GM11168 (cell line): ENCODE measurements at regions not wholly inside any gene's neighbourhood (a gene's known extent, or its start where the extent isn't known, plus 50 kb on each side); places are given as distances from the start of the nearest gene placed in this dataset.
"Not testable (repeated sequence)": the region's sequence is repeated elsewhere in the genome, so short reads cannot be mapped to it uniquely, and the experiment has no call there.

Experiments
- in situ Hi-C: fragments of 300-500 bp; cut with MboI; formaldehyde crosslinking; loops from one replicate; pipeline ENCODE4 v1.12.0; 2022; ENCODE audit warnings: low sequenced_read_pairs; ENCODE audit not compliant: unreplicated experiment

DNA sequence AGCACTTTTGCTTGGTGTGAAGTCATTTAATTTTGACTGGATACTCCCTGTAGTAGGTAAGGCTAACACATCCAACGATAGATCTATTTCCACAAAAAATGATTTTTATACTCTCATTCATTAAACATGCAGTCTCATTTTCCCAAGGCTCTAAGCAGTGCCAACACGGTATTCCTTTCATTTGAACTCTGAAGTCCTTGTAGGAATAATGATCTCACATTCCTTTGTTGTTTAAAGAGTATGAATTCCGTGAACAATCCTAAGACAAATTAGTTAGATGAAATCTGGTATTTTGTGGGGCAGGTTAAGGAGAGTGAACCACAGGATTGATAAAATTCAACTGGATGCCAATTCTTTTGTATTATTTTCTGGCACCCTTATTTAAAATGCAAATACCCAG, 66.6 kb downstream of the LACC1 start:
- in situ Hi-C loops, result no loop called here

DNA sequence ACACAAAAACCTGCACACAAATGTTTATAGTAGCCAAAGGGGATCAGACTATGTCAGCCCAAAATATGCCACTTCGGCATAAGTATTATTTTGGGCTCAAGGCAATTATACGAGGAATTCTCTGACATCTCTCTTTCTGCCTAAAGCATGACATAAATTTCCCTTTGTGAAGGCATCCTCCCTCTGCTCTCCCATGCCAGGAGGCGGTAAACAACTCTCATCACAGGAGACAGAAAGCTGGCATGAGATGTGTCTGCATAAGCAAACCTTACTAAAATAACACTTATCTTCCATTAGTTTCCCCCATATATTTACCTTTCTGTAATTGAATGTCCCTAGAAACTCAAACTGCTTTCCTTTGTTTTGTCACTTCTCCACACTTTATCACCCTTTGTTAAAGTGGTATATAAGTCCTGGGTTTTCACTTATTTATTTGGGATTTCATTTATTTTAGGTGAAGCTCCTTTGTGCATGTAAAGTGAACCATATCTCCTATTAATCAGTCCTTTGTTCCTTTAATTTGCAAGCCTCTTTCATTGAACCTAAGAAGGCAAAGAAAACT, 68.3 kb downstream of the LACC1 start:
- in situ Hi-C loops, result no loop called here

GRCh38 chr13:43953370-43953769, 73.7 kb downstream of the LACC1 start:
- in situ Hi-C loops, result no loop called here

DNA sequence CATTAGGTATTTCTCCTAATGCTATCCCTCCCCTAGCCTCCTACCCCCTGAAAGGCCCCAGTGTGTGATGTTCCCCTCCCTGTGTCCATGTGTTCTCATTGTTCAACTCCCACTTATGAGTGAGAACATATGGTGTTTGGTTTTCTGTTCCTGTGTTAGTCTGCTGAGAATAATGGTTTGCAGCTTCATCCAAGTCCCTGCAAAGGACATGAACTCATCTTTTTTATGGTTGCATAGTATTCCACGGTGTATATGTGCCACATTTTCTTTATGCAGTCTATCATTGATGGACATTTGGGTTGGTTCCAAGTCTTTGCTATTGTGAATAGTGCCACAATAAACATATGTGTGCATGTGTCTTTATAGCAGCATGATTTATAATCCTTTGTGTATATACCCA, 77.3 kb downstream of the LACC1 start:
- in situ Hi-C loops, result not testable (repeated sequence)

DNA sequence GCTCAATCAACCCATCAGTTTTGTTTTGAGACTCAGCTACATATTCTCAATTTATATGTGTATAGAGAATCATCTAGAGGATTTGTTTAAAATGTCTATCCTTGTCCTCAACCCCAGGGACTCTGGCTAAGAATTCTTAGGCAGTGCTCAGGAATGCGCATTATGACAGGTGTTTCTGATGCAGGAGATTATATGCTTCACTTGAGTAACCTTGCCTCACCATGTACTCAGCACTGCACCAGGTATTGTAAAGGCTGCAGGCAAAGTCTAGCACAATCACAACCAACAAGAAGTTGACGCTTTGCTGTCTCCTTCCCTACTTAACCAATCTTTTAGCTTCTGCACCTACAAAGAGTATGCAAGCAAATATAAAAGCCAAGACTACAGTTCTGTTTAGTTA, 79.6 kb downstream of the LACC1 start:
- in situ Hi-C loops, result no loop called here

DNA sequence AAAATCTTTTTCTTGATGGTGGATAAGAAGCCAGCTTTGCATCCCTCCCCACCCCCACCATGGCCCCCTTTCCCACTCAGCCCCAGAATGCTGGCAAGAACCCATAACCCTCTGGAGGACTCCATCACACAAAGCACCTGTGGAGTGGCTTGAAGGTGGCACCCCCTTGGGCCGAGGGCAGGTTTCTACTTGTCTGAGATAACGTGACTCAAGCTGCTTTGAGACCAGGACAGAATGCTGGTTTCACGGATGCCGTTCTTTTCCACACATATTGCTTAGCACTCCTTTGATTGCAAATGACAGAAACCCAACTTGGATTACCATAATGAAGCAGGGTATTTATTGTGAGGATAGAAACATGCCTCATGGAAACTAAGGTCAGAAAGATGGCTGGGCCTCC, 82.2 kb downstream of the LACC1 start:
- in situ Hi-C loops, result no loop called here

DNA sequence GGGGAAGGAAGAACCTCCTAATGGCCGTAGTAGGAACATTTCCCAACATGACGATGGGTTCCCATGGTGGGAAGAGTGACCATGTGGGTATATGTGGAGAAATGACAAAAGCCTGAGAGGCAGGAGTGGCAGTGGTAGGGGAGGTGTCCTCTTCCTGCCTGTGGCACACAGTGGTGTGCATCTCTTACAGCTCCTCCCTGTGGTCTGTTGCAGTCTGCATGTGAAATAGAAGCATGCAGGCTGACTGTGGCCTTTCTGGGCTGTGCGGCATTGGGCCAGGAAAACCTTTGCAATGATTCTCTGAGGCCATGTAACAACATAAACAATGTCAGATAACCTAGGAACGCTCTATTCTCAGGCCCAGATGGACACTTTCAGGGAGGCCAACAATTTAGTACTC, 84.0 kb downstream of the LACC1 start:
- in situ Hi-C loops, result no loop called here

DNA sequence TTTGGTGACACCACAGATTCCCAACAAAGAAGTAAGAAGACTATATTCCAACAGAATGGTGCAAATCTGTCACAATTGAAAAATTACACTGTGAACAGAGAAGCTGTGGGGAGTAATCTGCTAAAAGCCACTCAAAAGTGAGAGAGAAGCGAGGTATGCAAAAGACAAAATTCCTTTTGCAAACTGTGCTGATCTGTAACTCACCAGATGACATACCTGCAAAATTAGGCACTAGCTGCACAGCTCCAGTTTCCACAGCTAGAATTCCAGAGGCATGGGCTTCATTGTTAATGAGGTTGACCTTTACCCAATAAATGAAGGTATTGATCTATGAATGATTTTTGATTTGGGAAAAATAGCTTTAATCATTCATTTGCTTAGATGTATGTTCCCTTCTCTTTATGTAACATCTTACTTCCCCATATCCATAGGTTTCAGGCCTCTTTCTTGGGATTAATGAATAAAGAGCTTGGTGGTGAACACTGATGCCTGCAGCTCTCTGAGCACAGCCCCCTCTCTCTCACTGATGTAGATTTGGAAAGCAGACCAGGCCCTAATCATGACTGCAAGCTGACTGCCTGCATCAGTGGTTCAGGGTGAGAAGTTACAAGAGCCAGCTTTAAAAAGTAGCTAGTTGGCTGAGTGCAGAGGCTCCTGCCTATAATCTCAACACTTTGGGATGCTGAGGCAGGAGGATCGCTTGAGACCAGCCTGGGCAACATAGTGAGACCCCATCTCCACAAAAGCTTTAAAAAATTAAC, 85.2 kb downstream of the LACC1 start:
- in situ Hi-C loops, result no loop called here

DNA sequence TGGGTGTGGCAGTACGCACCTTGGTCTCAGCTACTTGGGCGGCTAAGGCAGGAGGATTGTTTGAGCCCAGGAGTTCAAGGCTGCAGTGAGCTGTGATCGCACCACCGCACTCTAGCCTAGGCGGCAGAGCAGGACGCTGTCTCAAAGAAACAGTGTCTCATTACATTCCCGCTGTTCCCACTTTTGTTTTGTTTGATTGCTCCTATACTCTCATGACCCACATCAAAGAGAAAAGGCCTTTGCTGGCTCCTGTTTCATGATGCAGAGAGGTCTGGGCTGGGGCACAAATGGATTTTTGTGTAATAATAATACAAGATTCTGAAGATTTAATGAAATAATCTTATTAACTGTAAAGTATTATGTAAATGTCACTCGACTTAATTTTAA, 85.7 kb downstream of the LACC1 start:
- in situ Hi-C loops, result no loop called here

- in situ Hi-C loops, result not testable (repeated sequence)
Observed at GRCh38 chr13:43968251-43968942, 88.7 kb downstream of the LACC1 start.

- in situ Hi-C loops, result not testable (repeated sequence)
Observed at GRCh38 chr13:43968943-43969690, 89.4 kb downstream of the LACC1 start.

DNA sequence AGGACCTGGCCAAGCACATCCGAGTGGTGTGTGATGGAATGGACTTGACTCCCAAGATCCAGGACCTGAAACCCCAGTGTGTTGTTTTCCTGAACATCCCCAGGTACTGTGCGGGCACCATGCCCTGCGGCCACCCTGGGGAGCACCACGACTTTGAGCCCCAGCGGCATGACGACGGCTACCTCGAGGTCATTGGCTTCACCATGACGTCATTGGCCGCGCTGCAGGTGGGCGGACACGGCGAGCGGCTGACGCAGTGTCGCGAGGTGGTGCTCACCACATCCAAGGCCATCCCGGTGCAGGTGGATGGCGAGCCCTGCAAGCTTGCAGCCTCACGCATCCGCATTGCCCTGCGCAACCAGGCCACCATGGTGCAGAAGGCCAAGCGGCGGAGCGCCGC, 90.2 kb downstream of the LACC1 start:
- in situ Hi-C loops, result not testable (repeated sequence)

- in situ Hi-C loops, result not testable (repeated sequence)
Observed at GRCh38 chr13:43970520-43971242, 91.0 kb downstream of the LACC1 start.

DNA sequence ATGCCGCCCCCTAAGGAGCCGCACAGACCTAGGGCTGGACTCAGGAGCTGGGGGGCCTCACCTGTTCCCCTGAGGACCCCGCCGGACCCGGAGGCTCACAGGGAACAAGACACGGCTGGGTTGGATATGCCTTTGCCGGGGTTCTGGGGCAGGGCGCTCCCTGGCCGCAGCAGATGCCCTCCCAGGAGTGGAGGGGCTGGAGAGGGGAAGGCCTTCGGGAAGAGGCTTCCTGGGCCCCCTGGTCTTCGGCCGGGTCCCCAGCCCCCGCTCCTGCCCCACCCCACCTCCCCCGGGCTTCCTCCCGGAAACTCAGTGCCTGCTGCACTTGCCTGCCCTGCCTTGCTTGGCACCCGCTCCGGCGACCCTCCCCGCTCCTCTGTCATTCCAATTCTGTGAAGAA, 91.6 kb downstream of the LACC1 start:
- in situ Hi-C loops, result not testable (repeated sequence)

- in situ Hi-C loops, result no loop called here
Observed at GRCh38 chr13:43977911-43978310, 98.2 kb downstream of the LACC1 start.

GRCh38 chr13:43978688-43979087, 99.0 kb downstream of the LACC1 start:
- in situ Hi-C loops, result no loop called here

DNA sequence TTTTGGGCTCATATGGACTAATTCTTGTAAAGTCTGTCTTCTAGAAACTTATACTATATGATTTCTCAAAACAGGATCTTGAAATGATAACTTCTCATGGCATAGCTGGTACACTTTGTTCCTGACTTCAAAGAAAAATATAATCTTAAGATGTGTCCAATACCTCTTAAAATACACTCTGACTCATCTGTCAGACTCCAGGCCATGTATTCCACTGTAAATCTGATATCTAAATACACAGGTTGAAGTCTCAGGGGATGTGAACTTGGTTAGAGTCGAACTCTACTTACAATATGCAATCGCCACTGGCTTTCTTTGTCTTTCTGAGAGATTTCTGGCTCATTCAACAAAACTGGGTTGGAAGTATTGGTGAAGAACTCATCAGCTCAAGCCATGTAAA, 99.8 kb downstream of the LACC1 start:
- in situ Hi-C loops, result no loop called here

DNA sequence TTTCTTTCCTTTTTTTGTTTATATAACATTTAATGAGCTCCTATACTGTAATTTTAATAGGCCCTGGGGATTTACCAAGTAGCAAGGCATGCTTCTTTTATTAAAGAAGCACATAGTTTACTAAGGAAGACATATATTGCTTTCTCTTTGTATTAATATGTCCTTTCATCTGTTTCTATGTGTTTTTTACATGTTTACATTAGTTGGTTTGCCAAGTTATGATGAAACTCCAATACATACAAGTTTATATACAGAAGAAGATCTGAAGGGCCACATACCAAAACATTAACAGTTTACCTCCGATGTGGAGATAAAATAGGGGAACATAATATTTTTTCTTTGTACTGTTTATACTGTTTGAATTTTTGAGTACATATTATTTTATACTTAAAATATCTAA, 100.9 kb downstream of the LACC1 start:
- in situ Hi-C loops, result no loop called here

- in situ Hi-C loops, result no loop called here
Observed at GRCh38 chr13:43981091-43981490, 101.4 kb downstream of the LACC1 start.
